HCT116 (cell line): ENCODE measurements at regions not wholly inside any gene's neighbourhood (a gene's known extent, or its start where the extent isn't known, plus 50 kb on each side); places are given as distances from the start of the nearest gene placed in this dataset.

Experiments used
- ATAC-seq: fragments of 200-7000 bp; cut with Tn5 transposase; 2 replicates; pipeline ENCODE4 v1.9.1; 2020; ENCODE audit warnings: mild to moderate bottlenecking, moderate library complexity
- BruUV-seq: library from RNA; stranded (reverse); fragments of 400-500 nt; replicated peaks from 2 replicates; lab custom pipeline; 2021; lab: Mats Ljungman, UMichigan
- CTCF ChIA-PET: fragments of 300-600 bp; sonication (Branson Sonifier 250); formaldehyde crosslinking; loops from one replicate; lab custom pipeline; 2021; ENCODE audit warnings: antibody characterized with exemption; lab: Charles Lee
- POLR2A ChIA-PET: fragments of 300-600, 350-600 bp; sonication (Branson Sonifier 250); formaldehyde crosslinking; loops from one replicate; lab custom pipeline; 2021; ENCODE audit warnings: antibody characterized with exemption; lab: Charles Lee
- RAD21 ChIA-PET, 2 experiments: fragments of 300-600 bp; sonication (Branson Sonifier 250); formaldehyde crosslinking; loops; one replicate each; lab custom pipeline; 2023; ENCODE audit warnings: low total read pairs in 2 of 2; ENCODE audit not compliant: uncharacterized antibody in 2 of 2, unreplicated experiment in 2 of 2, low non-redundant PET in 1 of 2; lab: Charles Lee
- DNase-seq: peaks from one replicate; pipeline ENCODE4 v3.0.0-alpha.2; 2010; ENCODE audit warnings: low read depth, low spot score
- H2AFZ ChIP-seq: fragments of 200-600 bp; shearing (Covaris generic), sonication (generic); 2 replicates; pipeline ENCODE4 v1.6.1; 2017; ENCODE audit warnings: low read depth, mixed run types, mixed read lengths, antibody characterized with exemption, low read length; ENCODE audit not compliant: poor library complexity, severe bottlenecking
- H3K27ac ChIP-seq: 2 replicates; pipeline ENCODE4 v1.5.1; 2012; ENCODE audit warnings: low read depth, low read length
- H3K27me3 ChIP-seq: fragments of 200-600 bp; sonication (generic); 2 replicates; pipeline ENCODE4 v1.6.1; 2016; ENCODE audit warnings: mixed run types, low read length, mixed read lengths; ENCODE audit not compliant: insufficient read depth
- H3K36me3 ChIP-seq, 2 experiments: fragments of 200-500 bp in 1 of 2; fragments of 200-600 bp in 1 of 2; sonication (Bioruptor generic) in 1 of 2; sonication (generic) in 1 of 2; 2 replicates each; pipeline versions ENCODE4 v1.5.1 to v1.6.1; 2014 to 2016; ENCODE audit warnings: low read length in 2 of 2, inconsistent platforms in 1 of 2, mixed read lengths in 1 of 2, mixed run types in 1 of 2; ENCODE audit not compliant: insufficient read depth in 2 of 2, control insufficient read depth in 1 of 2
- H3K4me1 ChIP-seq, 2 experiments: fragments of 200-600 bp in 1 of 2; sonication (generic) in 1 of 2; 2 replicates each; pipeline versions ENCODE4 v1.5.1 to v1.6.1; 2012 to 2017; ENCODE audit warnings: low read length in 2 of 2, inconsistent platforms in 1 of 2, mild to moderate bottlenecking in 1 of 2, mixed read lengths in 1 of 2, mixed run types in 1 of 2, moderate library complexity in 1 of 2; ENCODE audit not compliant: insufficient read depth in 2 of 2, control insufficient read depth in 1 of 2
- H3K4me2 ChIP-seq: fragments of 200-600 bp; sonication (generic); 2 replicates; pipeline ENCODE4 v1.6.1; 2017; ENCODE audit warnings: mixed run types, low read length, mixed read lengths
- H3K4me3 ChIP-seq, 2 experiments: fragments of 200-600 bp in 1 of 2; sonication (generic) in 1 of 2; replicated peaks in 1 of 2; 2 replicates each; pipeline ENCODE4 v1.5.1; 2011 to 2016; ENCODE audit warnings: low read length in 2 of 2, control low read depth in 1 of 2, low read depth in 1 of 2, mild to moderate bottlenecking in 1 of 2, mixed read lengths in 1 of 2, mixed run types in 1 of 2
- H3K79me2 ChIP-seq: fragments of 200-600 bp; sonication (generic); 2 replicates; pipeline ENCODE4 v1.6.1; 2017; ENCODE audit warnings: mild to moderate bottlenecking, mixed run types, low read length, moderate library complexity, mixed read lengths; ENCODE audit not compliant: insufficient read depth
- H3K9ac ChIP-seq: fragments of 200-600 bp; sonication (generic); 2 replicates; pipeline ENCODE4 v1.6.1; 2016; ENCODE audit warnings: low read length, mixed read lengths
- H3K9me2 ChIP-seq: fragments of 200-600 bp; sonication (generic), shearing (Covaris generic); 2 replicates; pipeline ENCODE4 v1.6.1; 2017; ENCODE audit warnings: mixed run types, mild to moderate bottlenecking, moderate library complexity; ENCODE audit not compliant: insufficient read depth
- H3K9me3 ChIP-seq, 2 experiments: fragments of 200-500 bp in 1 of 2; fragments of 200-600 bp in 1 of 2; sonication (Bioruptor generic) in 1 of 2; sonication (generic) in 1 of 2; 2 replicates each; pipeline ENCODE4 v1.6.1; 2014 to 2017; ENCODE audit warnings: low read length in 2 of 2, mixed read lengths in 2 of 2, inconsistent platforms in 1 of 2, low read depth in 1 of 2, mild to moderate bottlenecking in 1 of 2, mixed run types in 1 of 2, moderate library complexity in 1 of 2; ENCODE audit not compliant: control insufficient read depth in 1 of 2, insufficient read depth in 1 of 2
- H4K20me1 ChIP-seq: fragments of 200-600 bp; sonication (generic), shearing (Covaris generic); 2 replicates; pipeline ENCODE4 v1.6.1; 2017; ENCODE audit warnings: mixed run types, mild to moderate bottlenecking, moderate library complexity; ENCODE audit not compliant: insufficient read depth
- ATF3 ChIP-seq: IDR thresholded peaks from 2 replicates; pipeline ENCODE4 v1.6.1; 2012
- CBX3 ChIP-seq: IDR thresholded peaks from 2 replicates; pipeline ENCODE4 v1.6.1; 2012; ENCODE audit warnings: low read depth
- EGR1 ChIP-seq: IDR thresholded peaks from 2 replicates; pipeline ENCODE4 v1.6.1; 2012; ENCODE audit warnings: low read depth
- ELF1 ChIP-seq: IDR thresholded peaks from 2 replicates; pipeline ENCODE4 v1.6.1; 2012; ENCODE audit warnings: low read depth, borderline replicate concordance
- EZH2 ChIP-seq: fragments of 200-600 bp; sonication (generic); IDR thresholded peaks from 2 replicates; pipeline ENCODE4 v1.6.1; 2017; ENCODE audit warnings: antibody characterized with exemption, mixed run types
- EZH2phosphoT487 ChIP-seq: fragments of 200-600 bp; IDR thresholded peaks from 2 replicates; pipeline ENCODE4 v1.6.1; 2018; ENCODE audit warnings: antibody characterized with exemption, borderline replicate concordance
- JUND ChIP-seq: IDR thresholded peaks from 2 replicates; pipeline ENCODE4 v1.6.1; 2012
- POLR2A ChIP-seq: IDR thresholded peaks from 2 replicates; pipeline ENCODE4 v1.7.0; 2011; ENCODE audit warnings: borderline replicate concordance; ENCODE audit not compliant: insufficient read depth, insufficient read length; ENCODE audit errors: extremely low read depth
- POLR2AphosphoS5 ChIP-seq: IDR thresholded peaks from 2 replicates; pipeline ENCODE4 v1.6.1; 2011; ENCODE audit warnings: mild to moderate bottlenecking, low read depth, low read length, moderate library complexity
- RAD21 ChIP-seq: IDR thresholded peaks from 2 replicates; pipeline ENCODE4 v1.6.1; 2012; ENCODE audit warnings: low read depth, mild to moderate bottlenecking
- REST ChIP-seq: IDR thresholded peaks from 2 replicates; pipeline ENCODE4 v1.6.1; 2012; ENCODE audit warnings: low read depth
- SIN3A ChIP-seq: IDR thresholded peaks from 2 replicates; pipeline ENCODE4 v1.6.1; 2012; ENCODE audit warnings: low read depth
- SP1 ChIP-seq: IDR thresholded peaks from 2 replicates; pipeline ENCODE4 v1.6.1; 2012; ENCODE audit warnings: low read depth
- SRF ChIP-seq: IDR thresholded peaks from 2 replicates; pipeline ENCODE4 v1.6.1; 2012; ENCODE audit warnings: low read depth
- YY1 ChIP-seq: IDR thresholded peaks from 2 replicates; pipeline ENCODE4 v1.6.1; 2011; ENCODE audit warnings: low read length, low read depth, moderate library complexity, mild to moderate bottlenecking; ENCODE audit not compliant: insufficient replicate concordance; ENCODE audit errors: extremely low read depth
- ZBTB33 ChIP-seq: IDR thresholded peaks from 2 replicates; pipeline ENCODE4 v1.6.1; 2011; ENCODE audit warnings: mild to moderate bottlenecking, low read length, moderate library complexity; ENCODE audit not compliant: insufficient replicate concordance; ENCODE audit errors: extremely low read depth
- ZFX ChIP-seq: fragments of 450-650 bp; IDR thresholded peaks from 2 replicates; pipeline ENCODE4 v1.6.1; 2017
- ZNF274 ChIP-seq: fragments of 200-500 bp; sonication (Bioruptor generic); IDR thresholded peaks from 2 replicates; pipeline ENCODE4 v1.6.1; 2014; ENCODE audit warnings: mild to moderate bottlenecking, low read depth, low read length, inconsistent platforms
- intact Hi-C: fragments of 100-400 bp; cut with micrococcal nuclease; formaldehyde crosslinking; loops from 2 replicates; pipeline ENCODE4 v1.10.0; 2022
- TF ChIP-seq, protein P1 (sequence below), 3 experiments: fragments of 200-600 bp in 1 of 3; sonication (generic) in 1 of 3; IDR thresholded peaks in 2 of 3; conservative IDR thresholded peaks in 1 of 3; 2 replicates each; pipeline ENCODE4 v1.5.1; 2012 to 2017; ENCODE audit warnings: low read depth in 2 of 3, low read length in 2 of 3, antibody characterized with exemption in 1 of 3, borderline replicate concordance in 1 of 3, control low read depth in 1 of 3, mild to moderate bottlenecking in 1 of 3, mixed read lengths in 1 of 3, mixed run types in 1 of 3, moderate library complexity in 1 of 3; ENCODE audit not compliant: insufficient read depth in 1 of 3

DNA sequence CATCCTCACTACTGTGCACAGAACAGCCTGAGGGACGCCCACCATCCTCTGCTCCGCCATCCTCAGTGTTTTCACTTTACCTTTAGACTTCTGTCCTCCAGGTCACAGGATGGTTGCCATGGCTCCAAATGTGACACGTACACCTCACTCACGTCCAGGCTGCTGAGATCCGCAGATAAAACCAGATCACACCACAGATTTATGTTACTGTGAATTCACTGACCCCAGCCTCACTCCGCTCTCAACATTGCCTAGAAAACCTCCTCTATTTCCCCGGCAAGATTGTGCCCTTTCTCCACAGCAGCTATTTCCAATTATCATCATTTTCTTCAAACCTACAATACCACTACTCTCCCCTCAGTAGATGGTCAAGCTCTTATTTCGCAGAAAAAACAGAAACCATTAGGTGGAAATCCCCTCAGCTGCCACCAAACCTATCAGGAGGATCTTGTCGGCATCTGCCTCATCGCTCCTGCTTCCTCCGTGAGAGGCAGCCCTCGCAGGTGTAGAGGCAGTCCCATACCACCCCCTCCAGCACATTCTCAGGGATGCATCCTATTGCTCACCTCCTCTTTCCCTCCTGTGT, 49.8 kb upstream of the SLC1A4 start:
- intact Hi-C loops, result no loop called here
- H3K9me2 ChIP-seq, result no peaks in the 10 kb centered on the region
- H3K79me2 ChIP-seq, result no peaks in the 10 kb centered on the region
- ChIA-PET CTCF (no interaction called here), RAD21 (no interaction called here), POLR2A (no interaction called here)
- no peak overlapping the region for H2AFZ ChIP-seq
- no peaks in the 10 kb centered on the region for H4K20me1 ChIP-seq
- H3K4me2 ChIP-seq, result no peak overlapping the region
- H3K4me3 ChIP-seq, result no peak overlapping the region
- no peaks in the 10 kb centered on the region for H3K27me3 ChIP-seq
- no peaks in the 10 kb centered on the region for H3K4me1 ChIP-seq
- no peak overlapping the region for H3K9ac ChIP-seq
- no peak overlapping the region for H3K27ac ChIP-seq
- DNase-seq, result no peak
- ATAC-seq, result no peak
- BruUV-seq, result no TSS peak
- TF ChIP-seq POLR2AphosphoS5, result no peak
- TF ChIP-seq CBX3, result no peak
- TF ChIP-seq EZH2phosphoT487, result no peak
- TF ChIP-seq SRF, result no peak
- no peak for TF ChIP-seq ZNF274
- TF ChIP-seq ZFX, result no peak
- TF ChIP-seq, protein P1, sequence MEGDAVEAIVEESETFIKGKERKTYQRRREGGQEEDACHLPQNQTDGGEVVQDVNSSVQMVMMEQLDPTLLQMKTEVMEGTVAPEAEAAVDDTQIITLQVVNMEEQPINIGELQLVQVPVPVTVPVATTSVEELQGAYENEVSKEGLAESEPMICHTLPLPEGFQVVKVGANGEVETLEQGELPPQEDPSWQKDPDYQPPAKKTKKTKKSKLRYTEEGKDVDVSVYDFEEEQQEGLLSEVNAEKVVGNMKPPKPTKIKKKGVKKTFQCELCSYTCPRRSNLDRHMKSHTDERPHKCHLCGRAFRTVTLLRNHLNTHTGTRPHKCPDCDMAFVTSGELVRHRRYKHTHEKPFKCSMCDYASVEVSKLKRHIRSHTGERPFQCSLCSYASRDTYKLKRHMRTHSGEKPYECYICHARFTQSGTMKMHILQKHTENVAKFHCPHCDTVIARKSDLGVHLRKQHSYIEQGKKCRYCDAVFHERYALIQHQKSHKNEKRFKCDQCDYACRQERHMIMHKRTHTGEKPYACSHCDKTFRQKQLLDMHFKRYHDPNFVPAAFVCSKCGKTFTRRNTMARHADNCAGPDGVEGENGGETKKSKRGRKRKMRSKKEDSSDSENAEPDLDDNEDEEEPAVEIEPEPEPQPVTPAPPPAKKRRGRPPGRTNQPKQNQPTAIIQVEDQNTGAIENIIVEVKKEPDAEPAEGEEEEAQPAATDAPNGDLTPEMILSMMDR (IDR thresholded peaks at IDR 0.05 in 2 of 3, conservative IDR thresholded peaks at IDR 0.05 in 1 of 3; ENCODE audit: borderline replicate concordance in 1 of 3, insufficient read depth in 1 of 3, low read depth in 2 of 3, low read length in 2 of 3), result no peak
- TF ChIP-seq SP1, result no peak
- TF ChIP-seq ELF1, result no peak
- no peak for TF ChIP-seq ZBTB33
- TF ChIP-seq EZH2, result no peak
- no peak for TF ChIP-seq ATF3
- TF ChIP-seq SIN3A, result no peak
- no peak for TF ChIP-seq RAD21
- TF ChIP-seq YY1, result no peak
- TF ChIP-seq EGR1, result no peak
- no peak for TF ChIP-seq REST
- TF ChIP-seq POLR2A, result no peak
- TF ChIP-seq JUND, result no peak
- no peaks in the 10 kb centered on the region for H3K36me3 ChIP-seq
- H3K9me3 ChIP-seq, result no peaks in the 10 kb centered on the region
